Astrocyte (in vitro differentiated cells and primary cell): ENCODE measurements at regions not wholly inside any gene's neighbourhood (a gene's known extent, or its start where the extent isn't known, plus 50 kb on each side); places are given as distances from the start of the nearest gene placed in this dataset.

ENCODE experiments used
- DNase-seq: peaks from one replicate; pipeline ENCODE4 v3.0.0-alpha.2; 2010; ENCODE audit warnings: low read depth
- FAIRE-seq: peaks from 2 replicates; lab custom pipeline; 2011; peaks lifted over from hg19 to GRCh38; lab: Jason Lieb, UNC
- H2AFZ ChIP-seq: 2 replicates; pipeline ENCODE4 v1.6.0; 2012; ENCODE audit warnings: low read depth, low read length, inconsistent platforms
- H3K27ac ChIP-seq: 2 replicates; pipeline ENCODE4 v1.5.1; 2011; ENCODE audit warnings: low read depth, low read length, inconsistent platforms
- H3K27me3 ChIP-seq: 2 replicates; pipeline ENCODE4 v1.6.0; 2011; ENCODE audit warnings: low read length, inconsistent platforms; ENCODE audit not compliant: insufficient read depth
- H3K36me3 ChIP-seq: 2 replicates; pipeline ENCODE4 v1.5.1; 2011; ENCODE audit warnings: low read length, inconsistent platforms; ENCODE audit not compliant: insufficient read depth
- H3K4me1 ChIP-seq: 2 replicates; pipeline ENCODE4 v1.5.1; 2011; ENCODE audit warnings: low read length, inconsistent platforms; ENCODE audit not compliant: insufficient read depth
- H3K4me2 ChIP-seq: 2 replicates; pipeline ENCODE4 v1.6.0; 2012; ENCODE audit warnings: low read length, inconsistent platforms
- H3K4me3 ChIP-seq: 2 replicates; pipeline ENCODE4 v1.5.1; 2011; ENCODE audit warnings: low read depth, mild to moderate bottlenecking, low read length, inconsistent platforms; ENCODE audit not compliant: insufficient read depth
- H3K79me2 ChIP-seq: 2 replicates; pipeline ENCODE4 v1.6.0; 2012; ENCODE audit warnings: mild to moderate bottlenecking, low read length, inconsistent platforms; ENCODE audit not compliant: insufficient read depth
- H3K9ac ChIP-seq: 2 replicates; pipeline ENCODE4 v1.6.0; 2012; ENCODE audit warnings: mild to moderate bottlenecking, low read length, inconsistent platforms
- H3K9me3 ChIP-seq: 2 replicates; pipeline ENCODE4 v1.5.1; 2012; ENCODE audit warnings: low read depth, mild to moderate bottlenecking, low read length, inconsistent platforms; ENCODE audit not compliant: insufficient read depth
- H4K20me1 ChIP-seq: 2 replicates; pipeline ENCODE4 v1.6.0; 2012; ENCODE audit warnings: low read length, inconsistent platforms; ENCODE audit not compliant: insufficient read depth
- H3K27ac Mint-ChIP-seq: one replicate; pipeline ENCODE4 v1.8.0; 2021; ENCODE audit warnings: mild to moderate bottlenecking, mixed read lengths; ENCODE audit not compliant: unreplicated experiment
- H3K27me3 Mint-ChIP-seq: one replicate; pipeline ENCODE4 v1.8.0; 2021; ENCODE audit warnings: low read depth, mixed read lengths; ENCODE audit not compliant: unreplicated experiment
- H3K36me3 Mint-ChIP-seq: one replicate; pipeline ENCODE4 v1.8.0; 2021; ENCODE audit warnings: low read depth, mixed read lengths; ENCODE audit not compliant: unreplicated experiment
- H3K4me1 Mint-ChIP-seq: one replicate; pipeline ENCODE4 v1.8.0; 2021; ENCODE audit warnings: low read depth, mixed read lengths; ENCODE audit not compliant: unreplicated experiment
- H3K4me3 Mint-ChIP-seq: one replicate; pipeline ENCODE4 v1.8.0; 2021; ENCODE audit warnings: mild to moderate bottlenecking, moderate library complexity, mixed read lengths; ENCODE audit not compliant: unreplicated experiment
- H3K9me3 Mint-ChIP-seq: one replicate; pipeline ENCODE4 v1.8.0; 2021; ENCODE audit warnings: mild to moderate bottlenecking, mixed read lengths; ENCODE audit not compliant: unreplicated experiment
- EZH2 ChIP-seq: IDR thresholded peaks from 2 replicates; pipeline ENCODE4 v1.6.1; 2012; ENCODE audit warnings: mild to moderate bottlenecking, low read length, inconsistent platforms; ENCODE audit not compliant: insufficient read depth
- TF ChIP-seq, protein P1 (sequence below): IDR thresholded peaks from 2 replicates; pipeline ENCODE4 v1.5.1; 2011; ENCODE audit warnings: low read depth, mild to moderate bottlenecking, inconsistent platforms, low read length, moderate library complexity; ENCODE audit not compliant: insufficient read depth

DNA sequence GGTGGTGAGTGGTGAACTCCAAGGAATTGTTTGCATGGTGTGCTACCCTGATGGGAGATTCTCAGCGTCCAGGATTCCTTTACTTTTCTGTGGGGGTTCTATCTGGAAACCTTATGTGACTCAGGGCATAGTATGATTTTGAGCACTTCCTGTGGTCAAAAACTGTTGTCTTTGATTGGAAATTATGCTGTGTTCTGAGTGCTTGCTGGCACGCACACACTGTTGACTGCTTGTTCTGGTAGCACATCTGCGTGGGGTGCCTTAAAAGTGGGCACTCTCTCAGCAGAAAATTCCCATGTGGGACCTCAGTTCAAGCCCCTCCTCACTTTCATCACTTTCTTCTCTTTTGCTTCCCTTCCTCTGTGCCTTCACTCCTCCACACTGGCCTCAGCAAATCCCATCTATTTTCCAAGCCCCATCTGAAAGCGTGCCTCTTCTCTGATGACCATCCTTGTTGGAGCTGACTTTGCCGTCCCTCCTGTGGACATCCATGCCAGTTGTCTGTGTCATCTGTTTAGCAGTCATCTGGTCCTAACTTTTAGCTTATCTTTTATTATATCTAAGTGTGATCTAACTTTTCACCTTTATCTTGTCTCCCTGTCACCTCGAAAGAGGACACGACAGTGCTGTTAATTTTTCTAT is 56.4 kb upstream of the NPAS1 start:
- H4K20me1 ChIP-seq = no peaks in the 10 kb centered on the region
- FAIRE-seq (peak; percentile 97), DNase-seq (peak; percentile 96)
- H3K27ac Mint-ChIP-seq = peak overlapping the region; percentile 63
- peaks cover 29% of the 10 kb centered on the region for H3K4me1 ChIP-seq
- H3K79me2 ChIP-seq = peaks cover 46% of the 10 kb centered on the region
- H3K36me3 Mint-ChIP-seq = peaks cover 12% of the 10 kb centered on the region
- no peaks in the 10 kb centered on the region for H3K9me3 Mint-ChIP-seq
- H3K27ac ChIP-seq = peak overlapping the region; percentile 95
- H3K4me3 ChIP-seq = peak overlapping the region; percentile 1
- H3K4me2 ChIP-seq = peak overlapping the region; percentile 79
- H3K27me3 ChIP-seq = no peaks in the 10 kb centered on the region
- no peaks in the 10 kb centered on the region for H3K27me3 Mint-ChIP-seq
- H3K9ac ChIP-seq = peak overlapping the region; percentile 71
- H3K4me1 Mint-ChIP-seq = peaks cover 36% of the 10 kb centered on the region
- H3K9me3 ChIP-seq = no peaks in the 10 kb centered on the region
- peak overlapping the region; percentile 10 for H3K4me3 Mint-ChIP-seq
- H2AFZ ChIP-seq = no peak overlapping the region
- H3K36me3 ChIP-seq = no peaks in the 10 kb centered on the region
- TF ChIP-seq, protein P1, sequence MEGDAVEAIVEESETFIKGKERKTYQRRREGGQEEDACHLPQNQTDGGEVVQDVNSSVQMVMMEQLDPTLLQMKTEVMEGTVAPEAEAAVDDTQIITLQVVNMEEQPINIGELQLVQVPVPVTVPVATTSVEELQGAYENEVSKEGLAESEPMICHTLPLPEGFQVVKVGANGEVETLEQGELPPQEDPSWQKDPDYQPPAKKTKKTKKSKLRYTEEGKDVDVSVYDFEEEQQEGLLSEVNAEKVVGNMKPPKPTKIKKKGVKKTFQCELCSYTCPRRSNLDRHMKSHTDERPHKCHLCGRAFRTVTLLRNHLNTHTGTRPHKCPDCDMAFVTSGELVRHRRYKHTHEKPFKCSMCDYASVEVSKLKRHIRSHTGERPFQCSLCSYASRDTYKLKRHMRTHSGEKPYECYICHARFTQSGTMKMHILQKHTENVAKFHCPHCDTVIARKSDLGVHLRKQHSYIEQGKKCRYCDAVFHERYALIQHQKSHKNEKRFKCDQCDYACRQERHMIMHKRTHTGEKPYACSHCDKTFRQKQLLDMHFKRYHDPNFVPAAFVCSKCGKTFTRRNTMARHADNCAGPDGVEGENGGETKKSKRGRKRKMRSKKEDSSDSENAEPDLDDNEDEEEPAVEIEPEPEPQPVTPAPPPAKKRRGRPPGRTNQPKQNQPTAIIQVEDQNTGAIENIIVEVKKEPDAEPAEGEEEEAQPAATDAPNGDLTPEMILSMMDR = no peak
- TF ChIP-seq EZH2 = no peak

DNA sequence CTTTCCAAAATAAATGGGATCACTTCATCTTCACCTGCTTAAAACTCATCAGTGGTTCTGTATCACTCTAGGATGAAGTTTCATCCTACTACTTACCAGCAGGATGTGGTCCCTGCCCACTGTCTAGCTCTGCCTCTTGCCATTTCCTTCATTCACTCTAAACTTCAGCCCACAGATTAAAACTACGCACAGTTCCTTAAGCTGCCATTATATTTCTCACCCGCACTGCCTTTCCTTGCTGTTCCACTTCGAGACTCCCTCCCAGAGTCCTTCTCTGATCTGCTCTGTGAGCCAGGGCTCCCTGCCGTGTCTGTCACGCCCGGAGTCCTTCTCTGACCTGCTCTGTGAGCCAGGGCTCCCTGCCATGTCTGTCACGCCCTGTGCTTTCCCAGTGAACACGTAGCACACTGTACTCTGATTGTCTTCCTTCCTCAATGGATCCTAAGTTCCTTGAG is 52.0 kb upstream of the NPAS1 start:
- peaks cover 23% of the 10 kb centered on the region for H3K36me3 Mint-ChIP-seq
- no peaks in the 10 kb centered on the region for H3K9me3 Mint-ChIP-seq
- Histone ChIP-seq H3K27ac (no peak overlapping the region), H3K79me2 (peaks cover 21% of the 10 kb centered on the region), H3K4me1 (peaks cover 24% of the 10 kb centered on the region), H4K20me1 (no peaks in the 10 kb centered on the region), H3K4me2 (no peak overlapping the region), H3K9ac (peak overlapping the region; percentile 8), H3K36me3 (no peaks in the 10 kb centered on the region), H3K4me3 (no peak overlapping the region), H2AFZ (no peak overlapping the region), H3K9me3 (no peaks in the 10 kb centered on the region), H3K27me3 (no peaks in the 10 kb centered on the region)
- peaks cover 37% of the 10 kb centered on the region for H3K4me1 Mint-ChIP-seq
- peak overlapping the region; percentile 34 for H3K27ac Mint-ChIP-seq
- H3K4me3 Mint-ChIP-seq = no peak overlapping the region
- DNase-seq = no peak
- FAIRE-seq = no peak
- TF ChIP-seq, protein P1 = no peak
- no peak for TF ChIP-seq EZH2
- no peaks in the 10 kb centered on the region for H3K27me3 Mint-ChIP-seq
